Loucy (cell line): ENCODE measurements at regions not wholly inside any gene's neighbourhood (a gene's known extent, or its start where the extent isn't known, plus 50 kb on each side); places are given as distances from the start of the nearest gene placed in this dataset.

ENCODE experiments used
- EZH2phosphoT487 ChIP-seq: fragments of 200-600 bp; IDR thresholded peaks from 2 replicates; pipeline ENCODE4 v1.6.1; 2018; ENCODE audit warnings: antibody characterized with exemption, mild to moderate bottlenecking, moderate library complexity, borderline replicate concordance
- TF ChIP-seq, protein P1 (sequence below): fragments of 200-600 bp; sonication (generic); conservative IDR thresholded peaks from 2 replicates; pipeline ENCODE4 v1.5.1; 2014; ENCODE audit warnings: mild to moderate bottlenecking, antibody characterized with exemption, low read length

DNA sequence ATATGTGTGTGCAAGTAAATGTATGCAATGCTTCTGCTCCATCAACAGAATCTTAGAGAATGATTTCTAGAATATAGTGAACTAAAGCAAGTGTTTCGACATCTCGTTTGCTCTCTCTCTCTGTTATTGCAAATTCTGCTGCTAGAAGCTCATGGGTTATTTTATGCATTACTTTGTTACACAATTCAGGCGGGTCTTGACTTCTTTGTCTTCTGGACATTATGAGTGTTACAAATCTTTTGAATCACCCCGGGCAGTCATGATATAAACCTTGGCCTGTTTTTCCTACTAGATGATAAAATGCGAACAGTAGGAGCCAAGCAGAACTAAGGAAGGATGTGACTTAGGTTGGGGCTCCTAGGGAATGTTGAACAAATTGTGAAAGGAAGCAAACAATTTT is 166.4 kb upstream of the SFRP2 start:
- TF ChIP-seq, protein P1, sequence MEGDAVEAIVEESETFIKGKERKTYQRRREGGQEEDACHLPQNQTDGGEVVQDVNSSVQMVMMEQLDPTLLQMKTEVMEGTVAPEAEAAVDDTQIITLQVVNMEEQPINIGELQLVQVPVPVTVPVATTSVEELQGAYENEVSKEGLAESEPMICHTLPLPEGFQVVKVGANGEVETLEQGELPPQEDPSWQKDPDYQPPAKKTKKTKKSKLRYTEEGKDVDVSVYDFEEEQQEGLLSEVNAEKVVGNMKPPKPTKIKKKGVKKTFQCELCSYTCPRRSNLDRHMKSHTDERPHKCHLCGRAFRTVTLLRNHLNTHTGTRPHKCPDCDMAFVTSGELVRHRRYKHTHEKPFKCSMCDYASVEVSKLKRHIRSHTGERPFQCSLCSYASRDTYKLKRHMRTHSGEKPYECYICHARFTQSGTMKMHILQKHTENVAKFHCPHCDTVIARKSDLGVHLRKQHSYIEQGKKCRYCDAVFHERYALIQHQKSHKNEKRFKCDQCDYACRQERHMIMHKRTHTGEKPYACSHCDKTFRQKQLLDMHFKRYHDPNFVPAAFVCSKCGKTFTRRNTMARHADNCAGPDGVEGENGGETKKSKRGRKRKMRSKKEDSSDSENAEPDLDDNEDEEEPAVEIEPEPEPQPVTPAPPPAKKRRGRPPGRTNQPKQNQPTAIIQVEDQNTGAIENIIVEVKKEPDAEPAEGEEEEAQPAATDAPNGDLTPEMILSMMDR = no peak
- no peak for TF ChIP-seq EZH2phosphoT487
